Astrocyte of the spinal cord (primary cell): ENCODE measurements at regions not wholly inside any gene's neighbourhood (a gene's known extent, or its start where the extent isn't known, plus 50 kb on each side); places are given as distances from the start of the nearest gene placed in this dataset.

Experiments
- DNase-seq: peaks from one replicate; pipeline ENCODE4 v3.0.0; 2011; ENCODE audit warnings: low read depth, low spot score
- H3K4me3 ChIP-seq: 2 replicates; pipeline ENCODE4 v1.5.1; 2011; ENCODE audit warnings: low read depth, mild to moderate bottlenecking, low read length, moderate library complexity
- CTCF ChIP-seq: IDR thresholded peaks from 2 replicates; pipeline ENCODE4 v1.5.1; 2012; ENCODE audit warnings: low read depth, mild to moderate bottlenecking, low read length, inconsistent platforms
- in situ Hi-C: cut with HindIII; loops from 2 replicates; pipeline ENCODE4 v1.10.0; 2017; ENCODE audit warnings: low sequenced_read_pairs

DNA sequence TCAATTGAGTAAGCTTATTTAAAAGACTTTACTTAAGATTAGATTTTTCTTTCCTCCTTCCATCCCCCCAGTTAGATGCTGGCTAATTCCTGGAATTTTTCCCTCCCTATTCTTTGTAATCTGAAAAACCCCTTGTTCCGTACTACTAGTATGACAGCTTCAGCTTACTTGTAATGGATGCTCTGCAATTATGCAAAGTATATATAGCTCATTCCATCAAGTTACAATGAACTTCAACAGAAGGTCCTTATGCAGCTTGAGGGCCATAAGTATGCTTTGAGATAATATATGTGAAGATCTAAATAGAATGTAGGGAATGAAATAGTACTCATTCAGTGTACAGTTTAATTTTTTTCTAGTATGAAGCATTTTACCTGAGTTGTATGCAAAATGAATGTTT, 398.3 kb upstream of the NAALADL2 start:
- in situ Hi-C loops, result no loop called here
- H3K4me3 ChIP-seq, result no peak overlapping the region
- no peak for DNase-seq
- no peak for TF ChIP-seq CTCF

DNA sequence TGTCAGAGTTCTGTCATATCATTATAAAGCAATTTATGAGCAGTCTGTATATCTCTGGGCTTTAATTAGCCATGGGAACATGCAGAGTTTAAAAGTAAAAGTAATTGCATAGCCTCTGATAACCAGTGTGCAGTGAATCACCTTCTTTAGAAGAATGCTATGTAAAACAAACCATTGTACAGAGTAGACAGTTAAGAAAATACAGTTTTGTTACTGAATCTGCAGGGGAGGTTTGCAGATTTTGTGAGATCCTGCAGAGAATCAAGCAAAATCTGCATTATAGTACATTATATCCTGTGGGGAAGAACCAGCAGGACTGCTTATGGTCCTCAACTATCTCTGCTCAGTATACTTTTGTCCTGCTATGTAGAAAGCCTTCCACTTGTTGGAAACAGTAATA, 396.2 kb upstream of the NAALADL2 start:
- DNase-seq, result peak; percentile 48
- no peak overlapping the region for H3K4me3 ChIP-seq
- in situ Hi-C loops, result no loop called here
- no peak for TF ChIP-seq CTCF

DNA sequence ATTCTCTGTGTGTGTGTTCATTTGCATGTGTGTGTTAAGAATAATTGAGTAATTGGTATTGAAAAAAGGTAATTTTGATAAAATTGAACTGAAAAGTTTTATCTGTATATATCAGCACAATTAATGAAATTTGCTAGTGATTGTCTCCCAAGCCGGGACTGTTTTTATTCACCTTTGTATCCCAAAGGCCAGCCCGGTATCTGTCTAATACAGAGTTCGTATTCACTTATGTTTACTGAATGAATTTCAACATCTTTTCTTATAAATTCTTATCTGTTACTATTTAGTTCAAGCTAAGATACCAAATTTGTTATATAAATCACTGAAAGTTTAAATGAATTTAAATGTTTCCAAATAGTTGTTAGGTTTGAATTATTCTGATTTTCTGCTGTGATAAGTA, 394.0 kb upstream of the NAALADL2 start:
- in situ Hi-C loops, result no loop called here
- DNase-seq, result no peak
- no peak for TF ChIP-seq CTCF

GRCh38 chr3:174466471-174467054, 392.6 kb upstream of the NAALADL2 start:
- in situ Hi-C loops, result no loop called here
- no peak for DNase-seq

More for the DNA sequence above, 394.0 kb upstream of the NAALADL2 start:
- H3K4me3 ChIP-seq, result no peak overlapping the region

DNA sequence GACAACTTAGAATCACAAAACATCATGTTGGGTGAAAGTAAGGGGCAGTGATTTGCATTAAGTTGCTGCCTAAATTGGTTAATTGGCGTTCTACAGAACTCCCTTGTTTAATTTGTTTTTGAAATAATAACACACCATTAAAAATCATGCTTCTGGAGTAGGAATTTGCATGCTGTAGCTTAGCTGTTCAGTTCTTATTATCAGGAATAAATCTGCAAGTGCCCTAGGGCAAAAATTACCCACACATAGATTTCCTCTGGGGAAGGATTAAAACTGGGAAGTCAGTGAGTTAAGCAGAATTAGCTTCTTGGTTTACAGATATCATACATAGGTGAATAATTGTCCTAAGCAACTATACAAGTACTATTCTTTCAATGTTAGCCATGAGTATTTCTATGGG, 381.6 kb upstream of the NAALADL2 start:
- DNase-seq, result no peak
- no peak overlapping the region for H3K4me3 ChIP-seq
- no peak for TF ChIP-seq CTCF
- in situ Hi-C loops, result no loop called here

More at GRCh38 chr3:174466471-174467054, 392.6 kb upstream of the NAALADL2 start:
- no peak overlapping the region for H3K4me3 ChIP-seq
- no peak for TF ChIP-seq CTCF

DNA sequence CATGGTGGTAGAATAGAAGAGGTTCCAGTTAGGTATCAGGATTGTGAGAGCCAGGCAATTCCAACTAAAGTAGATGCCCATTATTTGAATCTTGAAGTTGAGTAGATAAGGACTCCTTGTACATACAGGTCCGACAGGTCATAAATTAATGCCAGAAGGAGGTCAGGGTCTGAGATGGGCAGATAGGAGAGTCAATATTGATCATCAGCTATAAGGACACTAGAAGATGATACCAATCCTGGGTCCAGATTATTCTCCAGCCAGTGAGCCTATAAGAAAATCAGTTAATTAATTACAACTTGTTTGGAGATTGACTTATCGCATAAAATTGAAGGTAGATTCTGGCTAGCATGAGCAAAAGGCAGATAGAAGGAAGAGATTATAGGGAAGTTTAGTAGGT, 378.4 kb upstream of the NAALADL2 start:
- H3K4me3 ChIP-seq, result no peak overlapping the region
- no peak for TF ChIP-seq CTCF
- DNase-seq, result no peak
- in situ Hi-C loops, result no loop called here

DNA sequence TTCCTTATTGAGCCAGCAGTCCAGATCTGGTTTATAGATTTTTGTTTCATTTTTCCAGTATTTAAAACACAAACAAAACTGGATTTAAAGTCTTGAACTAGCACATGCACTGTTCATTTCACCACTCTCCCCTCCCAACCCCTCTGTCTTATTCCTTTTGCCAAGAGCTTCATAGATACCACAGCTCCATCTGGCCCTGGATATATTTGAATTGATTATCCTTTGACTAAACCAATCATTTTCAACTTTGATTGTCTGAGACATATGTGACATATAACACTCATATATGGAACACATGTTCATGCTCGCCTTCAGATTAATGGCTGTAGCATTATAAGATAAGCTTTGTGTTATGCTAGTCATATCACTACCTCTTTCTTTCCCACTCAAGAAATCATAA, 376.6 kb upstream of the NAALADL2 start:
- DNase-seq, result no peak
- no peak overlapping the region for H3K4me3 ChIP-seq
- in situ Hi-C loops, result no loop called here
- TF ChIP-seq CTCF, result no peak
